ENCODE measurements at regions not wholly inside any gene's neighbourhood (a gene's known extent, or its start where the extent isn't known, plus 50 kb on each side); places are given as distances from the start of the nearest gene placed in this dataset.

DNA sequence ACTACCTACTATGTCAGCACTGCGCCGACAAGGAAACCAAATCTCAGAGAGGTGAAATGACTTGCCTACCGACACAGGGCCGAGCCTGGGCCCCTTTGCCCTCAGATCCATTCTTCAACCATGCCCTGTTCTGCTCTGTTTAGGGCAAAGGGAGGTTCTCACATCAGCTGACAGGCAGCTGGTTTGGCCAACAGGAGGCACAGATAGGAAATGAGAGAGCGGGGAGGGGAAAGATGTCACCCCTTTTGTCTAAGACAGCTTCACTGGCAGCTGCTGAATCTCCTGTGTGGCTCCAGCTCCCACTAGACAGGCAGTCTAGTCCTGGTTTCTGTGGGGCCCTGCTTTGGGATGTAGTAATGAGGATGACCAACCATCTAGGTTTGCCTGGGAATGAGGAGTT lies 158.7 kb downstream of the TMEM200A start:
- Histone ChIP-seq H3K79me2 (ENCODE audit: control insufficient read depth, insufficient read depth, low read length) (no peaks in the 10 kb centered on the region), H3K9me3 (replicated peaks; ENCODE audit: control insufficient read depth, insufficient read depth, low read length) (no peaks in the 10 kb centered on the region), H3K4me2 (ENCODE audit: insufficient read depth, low read length) (no peak overlapping the region), H3K9me1 (replicated peaks; ENCODE audit: control insufficient read depth, extremely low read depth, insufficient read depth, low read length) (no peaks in the 10 kb centered on the region), H3K9ac (replicated peaks; ENCODE audit: extremely low read depth, insufficient read depth, low read length) (no peak overlapping the region), H2AFZ (ENCODE audit: low read depth, low read length) (no peak overlapping the region), H3K36me3 (ENCODE audit: control insufficient read depth in 2 of 2, extremely low read depth in 1 of 2, insufficient read depth in 2 of 2, low read length in 2 of 2) (no peaks in the 10 kb centered on the region), H4K20me1 (replicated peaks; ENCODE audit: control insufficient read depth, extremely low read depth, insufficient read depth, low read length) (no peaks in the 10 kb centered on the region), H3K27ac (ENCODE audit: insufficient read depth, low read depth, low read length) (no peak overlapping the region), H3K27me3 (ENCODE audit: control insufficient read depth in 2 of 2, insufficient read depth in 2 of 2, low read length in 2 of 2) (no peaks in the 10 kb centered on the region), H3K4me1 (ENCODE audit: control insufficient read depth, extremely low read depth, insufficient read depth, low read length) (no peaks in the 10 kb centered on the region), H3K4me3 (replicated peaks in 1 of 3; ENCODE audit: insufficient read depth in 1 of 3, low read depth in 1 of 3, low read length in 3 of 3) (no peak overlapping the region)
- POLR2A ChIA-PET = no interaction called here
- CTCF ChIA-PET = no interaction called here
- TF ChIP-seq, protein P1, sequence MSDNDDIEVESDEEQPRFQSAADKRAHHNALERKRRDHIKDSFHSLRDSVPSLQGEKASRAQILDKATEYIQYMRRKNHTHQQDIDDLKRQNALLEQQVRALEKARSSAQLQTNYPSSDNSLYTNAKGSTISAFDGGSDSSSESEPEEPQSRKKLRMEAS (IDR thresholded peaks at IDR 0.05; ENCODE audit: insufficient read depth, insufficient read length) = no peak
- TF ChIP-seq POLR2A (IDR thresholded peaks at IDR 0.05; ENCODE audit: low read depth, low read length) = no peak
- no peak for TF ChIP-seq JUN (IDR thresholded peaks at IDR 0.05; ENCODE audit: borderline replicate concordance, insufficient read depth, insufficient read length, low read depth)
- DNase-seq (ENCODE audit: low read depth, low spot score) (no peak), FAIRE-seq (no peak)
- dilution Hi-C loops (cut with MboI; ENCODE audit: extremely low pct_ligation_motif_present, low sequenced_read_pairs) (no loop called here), intact Hi-C loops (cut with micrococcal nuclease) (no loop called here)
- BruUV-seq (replicated peaks) = no TSS peak

- Histone ChIP-seq H3K27ac (ENCODE audit: insufficient read depth, low read depth, low read length) (no peak overlapping the region), H3K36me3 (ENCODE audit: control insufficient read depth in 2 of 2, extremely low read depth in 1 of 2, insufficient read depth in 2 of 2, low read length in 2 of 2) (no peaks in the 10 kb centered on the region), H3K79me2 (ENCODE audit: control insufficient read depth, insufficient read depth, low read length) (no peaks in the 10 kb centered on the region), H3K9me1 (replicated peaks; ENCODE audit: control insufficient read depth, extremely low read depth, insufficient read depth, low read length) (no peaks in the 10 kb centered on the region), H3K4me3 (replicated peaks in 1 of 3; ENCODE audit: insufficient read depth in 1 of 3, low read depth in 1 of 3, low read length in 3 of 3) (no peak overlapping the region), H2AFZ (ENCODE audit: low read depth, low read length) (no peak overlapping the region), H3K9ac (replicated peaks; ENCODE audit: extremely low read depth, insufficient read depth, low read length) (no peak overlapping the region), H3K27me3 (ENCODE audit: control insufficient read depth in 2 of 2, insufficient read depth in 2 of 2, low read length in 2 of 2) (no peaks in the 10 kb centered on the region), H3K4me2 (ENCODE audit: insufficient read depth, low read length) (no peak overlapping the region), H3K4me1 (ENCODE audit: control insufficient read depth, extremely low read depth, insufficient read depth, low read length) (no peaks in the 10 kb centered on the region), H4K20me1 (replicated peaks; ENCODE audit: control insufficient read depth, extremely low read depth, insufficient read depth, low read length) (no peaks in the 10 kb centered on the region), H3K9me3 (replicated peaks; ENCODE audit: control insufficient read depth, insufficient read depth, low read length) (no peaks in the 10 kb centered on the region)
- intact Hi-C loops (cut with micrococcal nuclease) = no loop called here
- CTCF ChIA-PET = interaction anchor here (0.7 kb wide), 1 partner anchor 173 kb away, joined by 3 read pairs; no protein-coding TSS in a partner anchor
- DNase-seq (ENCODE audit: low read depth, low spot score) (no peak), FAIRE-seq (no peak)
- POLR2A ChIA-PET = no interaction called here
- TF ChIP-seq MYC (IDR thresholded peaks at IDR 0.05; ENCODE audit: low read depth, low read length) = no peak
- no peak for TF ChIP-seq EZH2 (IDR thresholded peaks at IDR 0.05; ENCODE audit: borderline replicate concordance, low read depth, low read length, severe bottlenecking)
- dilution Hi-C loops (cut with MboI; ENCODE audit: extremely low pct_ligation_motif_present, low sequenced_read_pairs) = no loop called here
- BruUV-seq (replicated peaks) = no TSS peak
Measured at GRCh38 chr6:130525408-130525807, 159.6 kb downstream of the TMEM200A start.

Measured in endothelial cell of umbilical vein (primary cell).